CD4-positive, alpha-beta T cell (primary cell): ENCODE measurements at regions not wholly inside any gene's neighbourhood (a gene's known extent, or its start where the extent isn't known, plus 50 kb on each side); places are given as distances from the start of the nearest gene placed in this dataset.

ENCODE experiments used
- ATAC-seq: fragments of 200-7000 bp; cut with Tn5 transposase; one replicate; pipeline ENCODE4 v1.10.0; 2022; ENCODE audit warnings: mild to moderate bottlenecking; ENCODE audit not compliant: poor library complexity
- CTCF ChIA-PET: fragments of 350-600 bp; sonication (Branson Sonifier 250); formaldehyde crosslinking; loops from one replicate; lab custom pipeline; 2021; ENCODE audit warnings: antibody characterized with exemption, inconsistent platforms; lab: Charles Lee
- POLR2A ChIA-PET: fragments of 350-600 bp; sonication (Branson Sonifier 250); formaldehyde crosslinking; loops from one replicate; lab custom pipeline; 2021; ENCODE audit warnings: antibody characterized with exemption, inconsistent platforms; lab: Charles Lee
- DNase-seq, 14 experiments: peaks; one replicate each; pipeline ENCODE4 v3.0.0-alpha.2; 2013 to 2020; ENCODE audit warnings: mixed read lengths in 2 of 14
- H3K27ac ChIP-seq, 2 donors: one replicate each; pipeline versions ENCODE4 v1.5.1 to v1.7.0; 2013; ENCODE audit warnings: low read length in 2 of 2, low read depth in 1 of 2, mild to moderate bottlenecking in 1 of 2
- H3K27me3 ChIP-seq, 2 experiments: 1 replicate in 1 of 2; 2 replicates in 1 of 2; pipeline versions ENCODE4 v1.6.1 to v1.7.0; 2013; ENCODE audit warnings: low read length in 2 of 2, control low read depth in 1 of 2, mild to moderate bottlenecking in 1 of 2, moderate library complexity in 1 of 2; ENCODE audit not compliant: insufficient read depth in 2 of 2, control insufficient read depth in 1 of 2
- H3K36me3 ChIP-seq: one replicate; pipeline ENCODE4 v1.6.1; 2013; ENCODE audit warnings: low read length, control low read depth; ENCODE audit not compliant: insufficient read depth
- H3K4me1 ChIP-seq: one replicate; pipeline ENCODE4 v1.6.1; 2013; ENCODE audit warnings: low read length, control low read depth; ENCODE audit not compliant: insufficient read depth
- H3K4me3 ChIP-seq: one replicate; pipeline ENCODE4 v1.5.1; 2013; ENCODE audit warnings: mild to moderate bottlenecking, low read length, moderate library complexity
- H3K9me3 ChIP-seq, 2 experiments: 1 replicate in 1 of 2; 2 replicates in 1 of 2; pipeline versions ENCODE4 v1.6.1 to v1.7.0; 2013; ENCODE audit warnings: low read length in 2 of 2, mild to moderate bottlenecking in 2 of 2, control low read depth in 1 of 2, moderate library complexity in 1 of 2; ENCODE audit not compliant: control insufficient read depth in 1 of 2, insufficient read depth in 1 of 2
- H3K27ac Mint-ChIP-seq: one replicate; pipeline ENCODE4 v1.8.0; 2020; ENCODE audit warnings: mixed read lengths
- H3K27me3 Mint-ChIP-seq: one replicate; pipeline ENCODE4 v1.8.0; 2021; ENCODE audit warnings: mixed read lengths
- H3K36me3 Mint-ChIP-seq: one replicate; pipeline ENCODE4 v1.8.0; 2021; ENCODE audit warnings: low read depth, mixed read lengths
- H3K4me1 Mint-ChIP-seq: one replicate; pipeline ENCODE4 v1.8.0; 2021; ENCODE audit warnings: low read depth, mixed read lengths
- H3K4me3 Mint-ChIP-seq: one replicate; pipeline ENCODE4 v1.8.0; 2020; ENCODE audit warnings: mild to moderate bottlenecking, mixed read lengths
- H3K9me3 Mint-ChIP-seq: one replicate; pipeline ENCODE4 v1.8.0; 2020; ENCODE audit warnings: mixed read lengths
- intact Hi-C, 2 experiments: fragments of 100-400 bp; cut with DNase I in 1 of 2; cut with micrococcal nuclease in 1 of 2; formaldehyde crosslinking; loops; one replicate each; pipeline versions ENCODE4 v1.15.1 to v1.9.0; 2023 to 2025; cut with DNase I, micrococcal nuclease
- TF ChIP-seq, protein P1 (sequence below): fragments of 200-600 bp; IDR thresholded peaks from one replicate; pipeline ENCODE4 v1.8.0; 2022; ENCODE audit warnings: antibody characterized with exemption, mild to moderate bottlenecking

GRCh38 chr1:219993554-219994433 is 52.5 kb downstream of the EPRS1 start:
- no peaks in the 10 kb centered on the region for H3K9me3 ChIP-seq
- ATAC-seq, result no peak
- no peaks in the 10 kb centered on the region for H3K27me3 Mint-ChIP-seq
- peaks cover 48% of the 10 kb centered on the region for H3K36me3 ChIP-seq
- no peaks in the 10 kb centered on the region for H3K9me3 Mint-ChIP-seq
- ChIA-PET POLR2A (no interaction called here), CTCF (no interaction called here)
- TF ChIP-seq, protein P1, sequence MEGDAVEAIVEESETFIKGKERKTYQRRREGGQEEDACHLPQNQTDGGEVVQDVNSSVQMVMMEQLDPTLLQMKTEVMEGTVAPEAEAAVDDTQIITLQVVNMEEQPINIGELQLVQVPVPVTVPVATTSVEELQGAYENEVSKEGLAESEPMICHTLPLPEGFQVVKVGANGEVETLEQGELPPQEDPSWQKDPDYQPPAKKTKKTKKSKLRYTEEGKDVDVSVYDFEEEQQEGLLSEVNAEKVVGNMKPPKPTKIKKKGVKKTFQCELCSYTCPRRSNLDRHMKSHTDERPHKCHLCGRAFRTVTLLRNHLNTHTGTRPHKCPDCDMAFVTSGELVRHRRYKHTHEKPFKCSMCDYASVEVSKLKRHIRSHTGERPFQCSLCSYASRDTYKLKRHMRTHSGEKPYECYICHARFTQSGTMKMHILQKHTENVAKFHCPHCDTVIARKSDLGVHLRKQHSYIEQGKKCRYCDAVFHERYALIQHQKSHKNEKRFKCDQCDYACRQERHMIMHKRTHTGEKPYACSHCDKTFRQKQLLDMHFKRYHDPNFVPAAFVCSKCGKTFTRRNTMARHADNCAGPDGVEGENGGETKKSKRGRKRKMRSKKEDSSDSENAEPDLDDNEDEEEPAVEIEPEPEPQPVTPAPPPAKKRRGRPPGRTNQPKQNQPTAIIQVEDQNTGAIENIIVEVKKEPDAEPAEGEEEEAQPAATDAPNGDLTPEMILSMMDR, result no peak
- peaks cover 81% of the 10 kb centered on the region for H3K36me3 Mint-ChIP-seq
- H3K4me1 Mint-ChIP-seq, result no peaks in the 10 kb centered on the region
- no peaks in the 10 kb centered on the region for H3K4me1 ChIP-seq
- H3K27ac Mint-ChIP-seq, result no peak overlapping the region
- intact Hi-C loops, result no loop called here
- no peaks in the 10 kb centered on the region for H3K27me3 ChIP-seq
- H3K4me3 Mint-ChIP-seq, result no peak overlapping the region
- no peak overlapping the region for H3K4me3 ChIP-seq
- DNase-seq, result no peak
- H3K27ac ChIP-seq, result no peak overlapping the region

DNA sequence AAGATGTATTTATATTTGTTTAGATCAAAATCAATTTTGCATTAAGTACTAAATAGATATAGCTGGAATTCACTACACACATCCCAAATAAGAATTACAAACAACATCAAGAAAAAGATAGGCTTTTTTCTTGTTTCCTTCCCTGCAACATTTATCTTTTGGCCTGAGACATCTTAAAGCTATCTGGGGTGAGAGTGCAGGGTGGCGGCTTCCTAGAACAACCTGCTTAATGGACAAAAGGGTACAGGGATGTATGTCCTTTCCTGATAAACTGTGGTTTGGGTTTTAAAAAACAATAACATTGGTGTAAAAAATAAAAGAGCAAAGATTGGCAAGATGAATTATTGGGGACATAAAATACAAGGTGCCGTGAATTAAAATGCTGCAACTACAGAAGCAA is 54.4 kb downstream of the EPRS1 start:
- Histone ChIP-seq H3K36me3 (peaks cover 53% of the 10 kb centered on the region), H3K4me3 (no peak overlapping the region), H3K27me3 (no peaks in the 10 kb centered on the region), H3K27ac (no peak overlapping the region), H3K4me1 (no peaks in the 10 kb centered on the region), H3K9me3 (no peaks in the 10 kb centered on the region)
- Mint-ChIP-seq H3K36me3 (peaks cover 84% of the 10 kb centered on the region), H3K4me1 (no peaks in the 10 kb centered on the region), H3K4me3 (no peak overlapping the region), H3K9me3 (no peaks in the 10 kb centered on the region), H3K27me3 (no peaks in the 10 kb centered on the region), H3K27ac (no peak overlapping the region)
- ChIA-PET CTCF (no interaction called here), POLR2A (no interaction called here)
- no peak for ATAC-seq
- intact Hi-C loops, result no loop called here
- no peak for DNase-seq
- TF ChIP-seq, protein P1, result no peak

GRCh38 chr1:219991511-219991810 is 54.8 kb downstream of the EPRS1 start:
- ATAC-seq, result no peak
- no peaks in the 10 kb centered on the region for H3K27me3 ChIP-seq
- Mint-ChIP-seq H3K36me3 (peaks cover 84% of the 10 kb centered on the region), H3K27ac (no peak overlapping the region), H3K9me3 (no peaks in the 10 kb centered on the region), H3K27me3 (no peaks in the 10 kb centered on the region), H3K4me1 (no peaks in the 10 kb centered on the region), H3K4me3 (no peak overlapping the region)
- CTCF ChIA-PET, result no interaction called here
- H3K4me1 ChIP-seq, result no peaks in the 10 kb centered on the region
- no peak for DNase-seq
- POLR2A ChIA-PET, result no interaction called here
- H3K36me3 ChIP-seq, result peaks cover 53% of the 10 kb centered on the region
- no peak overlapping the region for H3K27ac ChIP-seq
- H3K4me3 ChIP-seq, result no peak overlapping the region
- TF ChIP-seq, protein P1, result no peak
- no peaks in the 10 kb centered on the region for H3K9me3 ChIP-seq
- intact Hi-C loops, result no loop called here
